PC-3 (cell line): ENCODE measurements at regions not wholly inside any gene's neighbourhood (a gene's known extent, or its start where the extent isn't known, plus 50 kb on each side); places are given as distances from the start of the nearest gene placed in this dataset.

Experiments
- ATAC-seq: fragments of 200-7000 bp; cut with Tn5 transposase; 2 replicates; pipeline ENCODE4 v1.9.1; 2020; ENCODE audit warnings: mild to moderate bottlenecking, moderate library complexity
- BruUV-seq: library from RNA; stranded (reverse); fragments of 400-500 nt; replicated peaks from 2 replicates; lab custom pipeline; 2021; lab: Mats Ljungman, UMichigan
- CTCF ChIA-PET: fragments of 300-600 bp; sonication (Branson Sonifier 250); formaldehyde crosslinking; loops from one replicate; lab custom pipeline; 2022; ENCODE audit warnings: antibody characterized with exemption; lab: Charles Lee
- POLR2A ChIA-PET: fragments of 300-600 bp; sonication (Branson Sonifier 250); formaldehyde crosslinking; loops from one replicate; lab custom pipeline; 2022; ENCODE audit warnings: antibody characterized with exemption; ENCODE audit not compliant: unreplicated experiment; lab: Charles Lee
- DNase-seq: peaks from one replicate; pipeline ENCODE4 v3.0.0-alpha.2; 2015
- H2AFZ ChIP-seq: fragments of 300-600 bp; sonication (generic); 2 replicates; pipeline ENCODE4 v1.6.0; 2016; ENCODE audit warnings: antibody characterized with exemption, low read length
- H3F3A ChIP-seq: fragments of 300-600 bp; sonication (generic); one replicate; pipeline ENCODE4 v1.6.0; 2017; ENCODE audit warnings: antibody characterized with exemption, low read length, control low read depth, mild to moderate bottlenecking; ENCODE audit not compliant: unreplicated experiment
- H3K27ac ChIP-seq: fragments of 300-600 bp; sonication (generic); 2 replicates; pipeline ENCODE4 v1.5.1; 2016; ENCODE audit warnings: mild to moderate bottlenecking, low read length
- H3K27me3 ChIP-seq: fragments of 300-600 bp; sonication (generic); 2 replicates; pipeline ENCODE4 v1.6.1; 2016; ENCODE audit warnings: low read length, mixed read lengths
- H3K36me3 ChIP-seq: fragments of 300-600 bp; sonication (generic); 2 replicates; pipeline ENCODE4 v1.6.1; 2016; ENCODE audit warnings: low read depth, mixed run types, low read length, mixed read lengths
- H3K4me1 ChIP-seq: fragments of 300-600 bp; sonication (generic); 2 replicates; pipeline ENCODE4 v1.5.1; 2016; ENCODE audit warnings: low read length; ENCODE audit not compliant: insufficient read depth
- H3K4me2 ChIP-seq: fragments of 300-600 bp; sonication (generic); 2 replicates; pipeline ENCODE4 v1.6.0; 2016; ENCODE audit warnings: low read length
- H3K4me3 ChIP-seq: fragments of 300-600 bp; sonication (generic); 2 replicates; pipeline ENCODE4 v1.5.1; 2016; ENCODE audit warnings: mild to moderate bottlenecking, low read length, mixed read lengths
- H3K79me2 ChIP-seq: fragments of 300-600 bp; sonication (generic); 2 replicates; pipeline ENCODE4 v1.6.1; 2017; ENCODE audit warnings: low read length, mixed read lengths
- H3K9ac ChIP-seq: fragments of 300-600 bp; sonication (generic); 2 replicates; pipeline ENCODE4 v1.6.0; 2016; ENCODE audit warnings: mild to moderate bottlenecking, low read length
- H3K9me2 ChIP-seq: fragments of 300-600 bp; sonication (generic); replicated peaks from 2 replicates; pipeline ENCODE4 v1.6.1; 2016; ENCODE audit warnings: mixed run types, low read length, mixed read lengths
- H3K9me3 ChIP-seq: fragments of 300-600 bp; sonication (generic); 2 replicates; pipeline ENCODE4 v1.6.1; 2016; ENCODE audit warnings: low read length, mixed read lengths
- H4K20me1 ChIP-seq: fragments of 300-600 bp; sonication (generic); 2 replicates; pipeline ENCODE4 v1.6.1; 2016; ENCODE audit warnings: low read length, mixed read lengths
- CTCF ChIP-seq: fragments of 300-600 bp; sonication (generic); conservative IDR thresholded peaks from 2 replicates; pipeline ENCODE4 v1.5.1; 2017; ENCODE audit warnings: antibody characterized with exemption, low read depth, mild to moderate bottlenecking, low read length
- EZH2 ChIP-seq: fragments of 300-600 bp; sonication (generic); IDR thresholded peaks from one replicate; pipeline ENCODE4 v1.6.1; 2017; ENCODE audit warnings: antibody characterized with exemption, mild to moderate bottlenecking, low read length; ENCODE audit not compliant: unreplicated experiment
- EZH2phosphoT487 ChIP-seq: fragments of 300-600 bp; sonication (generic); IDR thresholded peaks from 2 replicates; pipeline ENCODE4 v1.6.1; 2018; ENCODE audit warnings: mild to moderate bottlenecking, antibody characterized with exemption, low read length, borderline replicate concordance
- intact Hi-C: fragments of 100-400 bp; cut with micrococcal nuclease; formaldehyde crosslinking; loops from 2 replicates; pipeline ENCODE4 v1.9.0; 2023

GRCh38 chr9:89757776-89758528 lies 153.1 kb downstream of the GADD45G start:
- Histone ChIP-seq H3K27me3 (peaks cover 5% of the 10 kb centered on the region; the same call in 1 of the 2 replicates), H4K20me1 (no peaks in the 10 kb centered on the region), H3K79me2 (no peaks in the 10 kb centered on the region), H3K9me2 (no peaks in the 10 kb centered on the region), H3K4me2 (no peak overlapping the region), H3K9me3 (no peaks in the 10 kb centered on the region), H3K36me3 (no peaks in the 10 kb centered on the region), H2AFZ (no peak overlapping the region), H3K9ac (no peak overlapping the region), H3F3A (no peaks in the 10 kb centered on the region), H3K4me1 (no peaks in the 10 kb centered on the region), H3K27ac (no peak overlapping the region), H3K4me3 (no peak overlapping the region)
- ATAC-seq, result no peak
- no TSS peak for BruUV-seq
- ChIA-PET CTCF (interaction anchor here (0.6 kb wide), 1 partner anchor 347 kb away, joined by 5 read pairs; no protein-coding TSS in a partner anchor), POLR2A (no interaction called here)
- intact Hi-C loops, result no loop called here
- TF ChIP-seq EZH2phosphoT487, result no peak
- TF ChIP-seq CTCF, result no peak
- TF ChIP-seq EZH2, result no peak
- no peak for DNase-seq

GRCh38 chr9:89759572-89759971 lies 154.8 kb downstream of the GADD45G start:
- ATAC-seq (no peak), DNase-seq (peak; percentile 14)
- H2AFZ ChIP-seq, result no peak overlapping the region
- H3K27ac ChIP-seq, result no peak overlapping the region
- H3K4me2 ChIP-seq, result no peak overlapping the region
- H3K27me3 ChIP-seq, result peaks cover 5% of the 10 kb centered on the region; the same call in 1 of the 2 replicates
- ChIA-PET POLR2A (no interaction called here), CTCF (no interaction called here)
- H3K4me3 ChIP-seq, result no peak overlapping the region
- no peaks in the 10 kb centered on the region for H3K9me3 ChIP-seq
- TF ChIP-seq EZH2phosphoT487 (no peak), CTCF (no peak), EZH2 (no peak)
- no peaks in the 10 kb centered on the region for H4K20me1 ChIP-seq
- intact Hi-C loops, result no loop called here
- no TSS peak for BruUV-seq
- no peaks in the 10 kb centered on the region for H3K4me1 ChIP-seq
- H3K36me3 ChIP-seq, result no peaks in the 10 kb centered on the region
- H3K79me2 ChIP-seq, result no peaks in the 10 kb centered on the region
- no peaks in the 10 kb centered on the region for H3K9me2 ChIP-seq
- no peaks in the 10 kb centered on the region for H3F3A ChIP-seq
- no peak overlapping the region for H3K9ac ChIP-seq

- BruUV-seq, result no TSS peak
- POLR2A ChIA-PET, result no interaction called here
- no peak overlapping the region for H3K4me2 ChIP-seq
- no peak overlapping the region for H3K27ac ChIP-seq
- no peak overlapping the region for H3K4me3 ChIP-seq
- H3K36me3 ChIP-seq, result no peaks in the 10 kb centered on the region
- TF ChIP-seq EZH2phosphoT487 (no peak), CTCF (no peak), EZH2 (no peak)
- peaks cover 5% of the 10 kb centered on the region; the same call in 1 of the 2 replicates for H3K27me3 ChIP-seq
- H3K9me2 ChIP-seq, result no peaks in the 10 kb centered on the region
- H3K79me2 ChIP-seq, result no peaks in the 10 kb centered on the region
- H4K20me1 ChIP-seq, result no peaks in the 10 kb centered on the region
- CTCF ChIA-PET, result no interaction called here
- H3F3A ChIP-seq, result no peaks in the 10 kb centered on the region
- intact Hi-C loops, result no loop called here
- H3K9me3 ChIP-seq, result no peaks in the 10 kb centered on the region
- DNase-seq, result no peak
- ATAC-seq, result no peak
- H2AFZ ChIP-seq, result no peak overlapping the region
- H3K9ac ChIP-seq, result no peak overlapping the region
- no peaks in the 10 kb centered on the region for H3K4me1 ChIP-seq
These were observed 155.3 kb downstream of the GADD45G start for GRCh38 chr9:89760123-89760522.
